Body of pancreas (tissue), 4 donors: ENCODE measurements at regions not wholly inside any gene's neighbourhood (a gene's known extent, or its start where the extent isn't known, plus 50 kb on each side); places are given as distances from the start of the nearest gene placed in this dataset.

Experiments
- CTCF ChIP-seq, 7 experiments: fragments of 450-650 bp in 4 of 7; fragments of 200-600 bp in 3 of 7; sonication (generic) in 3 of 7; IDR thresholded peaks; one replicate each; pipeline ENCODE4 v1.5.1; 2016 to 2019; ENCODE audit warnings: antibody characterized with exemption in 7 of 7
- POLR2A ChIP-seq, 3 donors: fragments of 450-650 bp; IDR thresholded peaks; one replicate each; pipeline ENCODE4 v1.6.1; 2016; ENCODE audit warnings: antibody characterized with exemption in 3 of 3, mild to moderate bottlenecking in 2 of 3

GRCh38 chr7:81031996-81032395 is 113.1 kb upstream of the SEMA3C start:
- TF ChIP-seq CTCF (IDR thresholded peaks at IDR 0.05), result no peak
- TF ChIP-seq POLR2A (IDR thresholded peaks at IDR 0.05), result no peak
